Mammary epithelial cell (primary cell): ENCODE measurements at regions not wholly inside any gene's neighbourhood (a gene's known extent, or its start where the extent isn't known, plus 50 kb on each side); places are given as distances from the start of the nearest gene placed in this dataset.

Experiments used
- CTCF ChIP-seq, 2 donors: IDR thresholded peaks in 1 of 2; conservative IDR thresholded peaks in 1 of 2; 2 replicates each; pipeline ENCODE4 v1.5.1; 2011 to 2012; ENCODE audit warnings: inconsistent platforms in 2 of 2, low read length in 2 of 2, mild to moderate bottlenecking in 2 of 2, control low read depth in 1 of 2, low read depth in 1 of 2; ENCODE audit not compliant: insufficient read depth in 1 of 2; ENCODE audit errors: extremely low read depth in 1 of 2
- EZH2 ChIP-seq: IDR thresholded peaks from 2 replicates; pipeline ENCODE4 v1.6.1; 2012; ENCODE audit warnings: low read length, inconsistent platforms, borderline replicate concordance

DNA sequence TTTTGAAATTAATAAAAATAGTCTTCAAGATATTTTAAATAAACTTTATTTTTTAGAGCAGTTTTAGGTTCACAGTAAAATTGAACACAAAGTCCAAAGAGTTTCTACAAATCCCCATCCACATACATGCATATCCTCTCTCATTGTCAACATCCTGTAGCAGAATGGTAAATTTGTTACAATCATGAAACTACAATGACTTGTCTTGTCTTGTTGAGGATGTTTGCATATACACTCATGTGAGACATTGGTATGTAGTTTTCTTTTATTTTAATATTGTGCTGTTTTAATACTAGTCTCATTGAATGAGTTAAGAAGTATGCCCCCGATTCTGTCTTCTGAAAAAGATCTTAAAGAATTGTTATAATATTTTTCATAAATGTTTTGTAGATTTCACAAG lies 447.0 kb upstream of the EDIL3 start:
- TF ChIP-seq CTCF (conservative IDR thresholded peaks at IDR 0.05 in 1 of 2, IDR thresholded peaks at IDR 0.05 in 1 of 2; ENCODE audit: extremely low read depth in 1 of 2, insufficient read depth in 1 of 2, low read depth in 1 of 2, low read length in 2 of 2), result no peak
- TF ChIP-seq EZH2, result no peak
